Body of pancreas (tissue), 4 donors: ENCODE measurements at regions not wholly inside any gene's neighbourhood (a gene's known extent, or its start where the extent isn't known, plus 50 kb on each side); places are given as distances from the start of the nearest gene placed in this dataset.

ENCODE experiments used
- ATAC-seq: fragments of 150-250 bp; one replicate; pipeline ENCODE4 v1.9.1; 2016
- DNase-seq, 4 donors: peaks; one replicate each; pipeline ENCODE4 v3.0.0-alpha.2; 2019
- H3K27ac ChIP-seq, 4 donors: fragments of 200-600 bp; sonication (generic); 1 replicate in 3 of 4; 2 replicates in 1 of 4; pipeline versions ENCODE4 v1.5.1 to v1.6.1; 2016 to 2019; ENCODE audit warnings: mild to moderate bottlenecking in 1 of 4, mixed read lengths in 1 of 4, moderate library complexity in 1 of 4
- H3K27me3 ChIP-seq, 2 donors: fragments of 200-600 bp; sonication (generic); one replicate each; pipeline ENCODE4 v1.6.0; 2016; ENCODE audit warnings: mild to moderate bottlenecking in 1 of 2
- H3K36me3 ChIP-seq, 2 donors: fragments of 200-600 bp; sonication (generic); replicated peaks in 1 of 2; 2 replicates each; pipeline ENCODE4 v1.5.1; 2016; ENCODE audit warnings: low read depth in 2 of 2; ENCODE audit not compliant: insufficient read depth in 1 of 2
- H3K4me1 ChIP-seq: fragments of 200-600 bp; sonication (generic); one replicate; pipeline ENCODE4 v1.6.0; 2016
- H3K4me3 ChIP-seq, 2 donors: fragments of 200-600 bp; sonication (generic); 1 replicate in 1 of 2; 2 replicates in 1 of 2; pipeline ENCODE4 v1.5.1; 2016 to 2019
- H3K9me3 ChIP-seq, 3 donors: fragments of 200-600 bp; sonication (generic); 1 replicate in 2 of 3; 2 replicates in 1 of 3; pipeline ENCODE4 v1.5.1; 2016
- CTCF ChIP-seq, 7 experiments: fragments of 450-650 bp in 4 of 7; fragments of 200-600 bp in 3 of 7; sonication (generic) in 3 of 7; IDR thresholded peaks; one replicate each; pipeline ENCODE4 v1.5.1; 2016 to 2019; ENCODE audit warnings: antibody characterized with exemption in 7 of 7
- POLR2A ChIP-seq, 3 donors: fragments of 450-650 bp; IDR thresholded peaks; one replicate each; pipeline ENCODE4 v1.6.1; 2016; ENCODE audit warnings: antibody characterized with exemption in 3 of 3, mild to moderate bottlenecking in 2 of 3
- WGBS, 2 donors: methylation state at CpG; one replicate each; pipeline ENCODE4 v1.1.5; 2017; 5-methylcytosine and 5-hydroxymethylcytosine counted together
- intact Hi-C: fragments of 100-400 bp; cut with DNase I; formaldehyde crosslinking; loops from one replicate; pipeline ENCODE4 v1.15.1; 2023

DNA sequence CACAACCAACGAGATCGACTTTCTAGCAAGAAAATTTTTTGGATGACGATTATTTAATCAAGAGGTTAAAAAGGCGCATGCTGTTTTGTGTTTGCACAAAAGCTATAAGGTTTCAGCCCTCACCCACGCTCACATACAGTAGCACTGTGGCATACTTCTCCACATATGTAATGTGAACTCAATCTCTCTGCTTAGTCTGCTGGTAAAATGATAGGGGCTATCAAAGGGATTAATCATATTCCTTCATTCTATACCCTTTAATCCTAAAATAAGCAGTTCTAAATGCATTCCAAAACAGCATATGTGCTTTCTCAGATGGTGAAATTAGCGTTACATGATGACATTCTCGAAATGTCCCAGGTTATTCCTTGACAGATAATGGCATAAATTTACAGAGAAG lies 196.9 kb upstream of the PRICKLE2 start:
- Histone ChIP-seq H3K36me3 (no peaks in the 10 kb centered on the region), H3K4me3 (no peak overlapping the region), H3K27me3 (no peaks in the 10 kb centered on the region), H3K4me1 (no peaks in the 10 kb centered on the region), H3K9me3 (no peaks in the 10 kb centered on the region), H3K27ac (no peak overlapping the region)
- 77 to 88% methylated on average over 7 of the region's 7 CpGs for WGBS, 2 donors
- ATAC-seq (no peak), DNase-seq (no peak)
- TF ChIP-seq CTCF (IDR thresholded peaks at IDR 0.05) (no peak), POLR2A (IDR thresholded peaks at IDR 0.05) (no peak)
- intact Hi-C loops = no loop called here

GRCh38 chr3:64417816-64418215 lies 192.6 kb upstream of the PRICKLE2 start:
- Histone ChIP-seq H3K36me3 (no peaks in the 10 kb centered on the region), H3K27ac (no peak overlapping the region), H3K4me3 (no peak overlapping the region), H3K4me1 (no peaks in the 10 kb centered on the region), H3K9me3 (no peaks in the 10 kb centered on the region), H3K27me3 (no peaks in the 10 kb centered on the region)
- intact Hi-C loops = no loop called here
- ATAC-seq (no peak), DNase-seq (no peak)
- WGBS, 2 donors = 62 to 64% methylated on average over 4 of the region's 4 CpGs
- TF ChIP-seq POLR2A (IDR thresholded peaks at IDR 0.05) = no peak
- no peak for TF ChIP-seq CTCF (IDR thresholded peaks at IDR 0.05)

DNA sequence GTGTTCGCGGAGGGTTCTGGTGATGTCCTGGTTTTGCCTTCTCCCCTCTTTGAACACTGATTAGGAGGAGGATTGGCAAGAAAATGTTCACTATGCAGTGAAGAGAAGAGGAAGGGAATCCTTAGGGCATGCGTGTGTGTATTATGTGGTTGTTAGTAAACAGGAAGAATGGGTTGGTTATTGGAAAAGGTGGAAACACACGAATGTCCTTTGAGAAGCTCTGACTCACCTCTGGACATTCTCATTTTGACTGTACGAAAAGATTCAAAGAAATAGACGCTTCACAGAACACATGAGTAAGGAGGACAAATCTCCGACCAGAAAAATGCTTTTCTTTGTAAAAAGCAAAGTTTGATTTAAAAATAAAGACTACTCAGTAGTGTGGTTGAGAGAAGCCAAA lies 188.8 kb upstream of the PRICKLE2 start:
- intact Hi-C loops = no loop called here
- 86 to 93% methylated on average over 7 of the region's 7 CpGs for WGBS, 2 donors
- ATAC-seq = no peak
- Histone ChIP-seq H3K4me1 (no peaks in the 10 kb centered on the region), H3K36me3 (no peaks in the 10 kb centered on the region), H3K27me3 (no peaks in the 10 kb centered on the region), H3K9me3 (no peaks in the 10 kb centered on the region), H3K4me3 (no peak overlapping the region), H3K27ac (no peak overlapping the region)
- no peak for TF ChIP-seq POLR2A (IDR thresholded peaks at IDR 0.05)
- TF ChIP-seq CTCF (IDR thresholded peaks at IDR 0.05) = no peak
- no peak for DNase-seq

GRCh38 chr3:64411101-64411500 lies 185.8 kb upstream of the PRICKLE2 start:
- intact Hi-C loops = no loop called here

More at GRCh38 chr3:64411101-64411500, 185.8 kb upstream of the PRICKLE2 start:
- no peaks in the 10 kb centered on the region for H3K9me3 ChIP-seq
- no peak overlapping the region for H3K27ac ChIP-seq
- DNase-seq = no peak
- 67 to 79% methylated on average over 4 of the region's 4 CpGs for WGBS, 2 donors
- no peaks in the 10 kb centered on the region for H3K27me3 ChIP-seq
- no peaks in the 10 kb centered on the region for H3K4me1 ChIP-seq
- ATAC-seq = no peak
- H3K36me3 ChIP-seq = no peaks in the 10 kb centered on the region
- H3K4me3 ChIP-seq = no peak overlapping the region
- TF ChIP-seq CTCF (IDR thresholded peaks at IDR 0.05) (no peak), POLR2A (IDR thresholded peaks at IDR 0.05) (no peak)
